NCI-H146 treated with DMSO at 0.1 percent for 48 hours (cell line): ENCODE measurements at regions not wholly inside any gene's neighbourhood (a gene's known extent, or its start where the extent isn't known, plus 50 kb on each side); places are given as distances from the start of the nearest gene placed in this dataset.

ENCODE experiments used
- DNase-seq: peaks from one replicate; lab custom pipeline; 2025; ENCODE audit not compliant: unreplicated experiment; lab: John Stamatoyannopoulos, UW

DNA sequence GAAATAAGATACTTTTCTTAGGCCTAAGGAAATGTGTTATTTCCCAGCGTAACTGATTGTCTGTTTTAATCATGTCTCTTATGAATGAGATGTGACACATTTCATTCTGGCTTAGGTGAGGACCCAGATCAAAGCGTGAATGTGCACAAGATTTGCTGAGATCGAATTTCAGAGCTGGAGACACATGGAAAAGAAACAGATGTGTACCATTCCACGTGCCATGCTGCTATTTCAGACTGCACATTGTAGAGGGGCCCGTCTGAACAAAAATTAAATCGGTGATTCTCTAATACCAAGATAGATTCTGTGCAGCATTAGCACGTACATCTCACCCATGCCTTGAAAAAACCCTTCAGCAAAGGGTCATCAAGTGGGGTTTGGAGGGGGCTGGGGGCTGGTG is 290.4 kb downstream of the AACS start:
- no peak for DNase-seq

DNA sequence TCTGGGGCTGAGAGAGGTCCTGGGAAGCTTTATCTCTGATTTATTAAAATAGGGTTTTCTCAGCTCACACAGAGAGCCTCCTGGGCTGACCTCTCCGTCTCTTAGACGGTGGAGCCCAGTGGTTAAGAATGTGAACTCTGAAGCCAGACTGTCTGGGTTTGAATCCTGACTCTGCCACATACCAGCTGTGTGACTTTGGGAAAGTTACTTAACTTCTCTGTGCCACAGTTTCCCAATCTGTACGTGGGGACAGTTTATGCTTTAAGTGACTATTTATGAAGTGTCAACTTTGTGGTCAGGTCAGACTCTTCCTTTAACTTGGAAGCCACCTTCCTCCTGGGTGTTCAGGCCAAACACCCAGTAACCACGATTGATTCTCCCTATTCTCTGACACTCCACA is 290.9 kb downstream of the AACS start:
- no peak for DNase-seq

DNA sequence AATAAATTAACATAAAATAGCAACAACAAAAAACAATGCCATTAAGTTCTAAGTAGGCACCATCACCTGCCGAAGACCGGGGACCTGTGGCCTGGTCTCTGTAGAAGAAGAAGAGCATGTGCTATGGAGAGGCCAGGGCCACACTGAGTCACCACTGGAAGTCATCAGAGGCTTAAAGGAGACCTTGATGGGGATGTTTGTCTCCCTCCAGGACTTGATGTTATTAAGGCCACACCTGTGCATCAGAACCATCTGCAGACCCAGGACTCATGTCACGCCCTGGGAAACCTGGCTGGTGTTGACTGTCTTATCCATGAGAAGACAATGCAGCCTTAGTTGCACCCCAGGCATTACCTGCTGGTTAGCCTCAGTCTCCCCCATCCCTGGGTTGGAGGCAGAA is 292.3 kb downstream of the AACS start:
- DNase-seq: no peak

DNA sequence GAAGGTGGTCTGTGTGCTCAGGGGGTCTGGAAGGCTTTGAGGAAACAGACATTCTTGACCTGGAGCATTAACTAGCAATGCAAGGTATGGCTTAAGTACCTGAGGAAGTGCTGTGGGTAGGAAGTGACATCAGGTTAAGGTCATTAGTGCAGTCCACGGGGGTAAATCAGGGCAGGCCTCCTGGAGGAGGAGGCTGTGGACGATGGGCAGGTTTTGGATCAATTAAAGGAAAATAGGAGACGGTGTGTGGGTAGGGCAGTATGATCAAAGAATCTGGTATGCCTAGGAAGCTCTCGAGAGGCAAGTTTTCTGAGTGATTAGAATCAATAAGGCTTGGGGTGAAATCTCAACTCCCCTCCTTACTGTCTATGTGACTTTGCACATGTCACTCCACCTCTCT is 295.3 kb downstream of the AACS start:
- DNase-seq: no peak

DNA sequence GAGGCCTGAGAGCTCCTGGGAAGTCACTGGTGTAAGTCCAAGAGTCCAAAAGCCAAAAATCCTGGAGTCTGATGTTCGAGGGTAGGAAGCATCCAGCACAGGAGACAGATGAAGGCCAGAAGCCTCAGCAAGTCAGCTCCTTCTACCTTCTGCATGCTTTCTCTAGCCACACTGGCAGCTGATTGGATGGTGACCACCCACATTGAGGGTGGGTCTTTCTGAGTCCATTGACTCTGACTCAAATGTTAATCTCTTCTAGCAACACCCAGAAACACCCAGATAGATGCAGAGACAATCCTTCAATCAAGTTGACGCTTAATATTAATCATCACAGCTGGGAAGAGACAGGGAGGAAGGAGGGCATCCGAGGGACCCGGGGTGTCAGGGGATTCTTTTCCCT is 305.8 kb downstream of the AACS start:
- DNase-seq: no peak

DNA sequence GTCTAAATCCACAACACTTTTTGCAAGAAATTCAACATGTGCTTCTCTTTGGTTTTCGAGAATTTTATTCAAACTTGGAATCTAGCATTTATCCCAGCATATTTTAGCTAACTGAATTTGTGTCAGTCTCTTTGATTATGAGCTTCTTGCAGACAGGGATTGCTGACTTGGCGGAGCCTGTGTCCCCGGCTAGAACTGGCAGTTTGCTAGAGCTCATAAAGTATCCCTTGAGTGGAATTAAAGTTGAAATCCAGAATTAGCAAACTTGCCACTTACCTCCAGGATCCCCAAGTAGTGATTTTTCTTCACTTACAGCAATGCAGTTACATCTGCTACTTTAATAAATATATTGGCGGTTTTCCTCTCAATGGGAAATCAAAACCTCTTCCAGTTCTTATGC is 306.9 kb downstream of the AACS start:
- no peak for DNase-seq

DNA sequence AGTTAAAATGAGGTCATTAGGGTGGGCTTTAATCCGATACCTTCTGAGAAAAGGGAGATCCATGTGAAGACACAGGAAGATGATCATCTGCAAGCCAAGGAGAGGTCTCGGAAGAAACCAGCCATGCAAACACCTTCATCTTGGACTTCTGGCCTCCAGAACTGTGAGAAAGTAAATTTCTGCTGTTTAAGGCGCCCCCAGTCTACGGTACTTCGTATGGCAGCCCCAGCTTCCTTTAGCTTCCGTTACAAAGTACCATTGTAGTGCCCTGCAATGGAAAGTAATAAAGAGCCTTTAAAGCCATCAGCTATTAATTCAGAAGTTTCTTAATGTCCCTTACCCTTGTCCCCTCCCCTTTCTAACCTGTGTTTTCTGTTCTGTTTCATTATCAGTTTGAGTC is 308.1 kb downstream of the AACS start:
- no peak for DNase-seq

DNA sequence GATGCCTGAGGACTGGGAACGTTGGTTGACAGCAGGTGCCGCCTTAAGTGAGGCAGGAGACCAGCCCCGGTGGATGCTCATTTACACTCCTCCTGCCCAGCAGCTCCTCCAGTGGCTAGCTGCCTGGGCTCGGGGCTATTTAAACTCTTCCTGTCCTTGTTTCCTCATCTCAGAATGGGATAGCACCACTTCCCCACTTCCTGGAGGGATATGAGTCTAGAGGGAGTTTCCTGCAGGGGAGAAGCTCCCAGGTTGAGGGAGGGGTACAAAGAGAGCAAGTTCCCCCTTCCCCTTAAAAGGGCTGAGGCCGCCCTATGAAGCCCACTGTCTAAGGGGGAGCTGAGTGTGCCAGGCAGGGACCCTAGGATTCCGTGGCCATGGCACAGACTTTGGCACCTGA is 311.2 kb downstream of the AACS start:
- no peak for DNase-seq

DNA sequence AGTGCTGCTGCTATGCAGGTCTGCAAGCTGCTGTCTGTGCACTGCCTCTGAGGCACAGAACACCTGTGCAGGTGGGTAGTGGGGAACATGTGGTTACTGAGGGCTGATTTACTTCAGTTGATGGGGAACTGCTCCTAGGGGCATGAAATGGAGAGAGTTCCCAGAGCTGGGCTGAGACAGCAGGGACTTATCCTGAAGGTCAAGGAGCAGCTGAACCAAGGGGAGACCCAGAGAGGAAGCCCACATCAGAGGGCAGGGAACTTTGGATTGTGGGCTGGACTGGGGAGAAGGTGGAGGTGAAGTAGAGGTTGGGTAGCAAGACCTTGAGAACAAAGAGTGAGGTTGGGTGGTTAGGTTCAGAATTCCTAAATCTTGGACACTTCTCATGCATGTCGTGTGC is 311.9 kb downstream of the AACS start:
- no peak for DNase-seq

DNA sequence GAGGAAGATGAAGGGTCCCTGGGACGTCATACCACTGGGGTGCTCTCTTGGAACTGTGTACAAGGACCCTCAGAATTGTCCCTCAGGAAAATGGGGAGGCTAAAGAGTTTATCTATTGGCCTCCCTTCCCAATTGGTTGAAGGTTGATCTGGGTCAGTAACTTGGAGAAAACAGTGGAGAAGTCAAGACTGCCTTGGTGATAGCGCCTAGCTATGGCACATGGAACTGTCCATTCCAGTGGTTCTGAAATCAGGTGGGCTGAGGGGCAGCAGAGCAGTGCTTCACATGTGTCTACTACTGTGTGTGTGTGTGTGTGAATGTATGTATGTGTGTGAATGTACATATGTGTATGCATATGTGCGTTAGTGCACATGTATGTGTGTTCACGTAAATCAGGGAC is 316.1 kb downstream of the AACS start:
- no peak for DNase-seq

DNA sequence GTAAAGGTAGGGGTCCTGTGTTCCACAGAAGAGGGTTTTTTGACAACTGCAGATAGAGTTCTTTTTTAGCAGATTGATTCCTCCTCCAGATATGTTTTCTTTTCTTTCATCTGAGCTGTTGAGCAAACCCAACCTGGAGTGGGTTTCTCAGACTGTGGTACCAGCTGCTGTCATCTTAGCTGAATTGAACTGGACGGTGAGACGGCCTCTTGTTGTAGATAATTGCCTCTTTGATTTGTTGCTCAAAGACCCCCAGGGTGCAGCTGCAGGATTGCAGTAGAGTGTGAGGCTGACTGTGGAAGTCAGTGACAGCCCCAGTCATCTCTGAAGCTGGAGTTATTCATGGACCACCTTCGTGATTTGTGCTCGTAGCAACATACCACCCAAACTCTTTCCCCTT is 317.7 kb downstream of the AACS start:
- DNase-seq: no peak

DNA sequence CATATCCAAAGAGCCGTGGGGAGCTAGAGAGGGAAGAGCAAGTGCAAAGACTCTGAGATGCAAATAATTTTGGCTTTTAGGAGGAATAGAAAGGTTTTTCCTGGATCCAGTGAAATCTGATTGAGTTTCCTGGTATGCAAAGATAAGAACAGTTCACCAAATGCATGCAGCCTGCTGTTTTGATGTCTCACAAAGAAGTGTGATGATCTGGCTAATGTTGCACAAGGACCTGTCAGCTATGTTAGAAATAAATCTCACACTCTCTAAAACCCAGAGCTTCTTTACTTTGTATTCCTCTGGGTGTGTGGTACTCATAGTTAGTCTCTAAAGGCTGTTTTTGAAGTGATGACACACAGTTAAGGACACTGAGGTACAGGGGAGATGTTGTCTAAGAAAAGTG is 321.4 kb downstream of the AACS start:
- DNase-seq: no peak

DNA sequence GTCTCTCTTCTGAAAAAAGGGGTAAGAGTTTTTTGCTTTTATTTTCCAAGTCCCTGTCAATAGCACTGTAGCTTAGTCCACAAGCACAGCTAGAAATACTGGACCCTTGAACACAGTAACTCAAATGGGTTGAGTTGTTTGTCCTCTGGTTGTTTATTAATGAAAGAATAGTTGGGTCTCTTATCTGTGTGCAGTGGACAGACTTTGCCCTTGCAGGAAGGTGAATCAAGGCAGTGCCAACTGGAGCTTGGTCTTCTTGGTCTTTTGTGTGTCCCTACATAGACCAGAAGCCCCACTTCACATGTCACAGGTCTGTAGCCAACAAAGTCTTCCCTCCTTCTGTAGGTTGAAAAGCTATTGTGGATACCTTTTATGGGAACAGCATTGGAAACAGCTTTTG is 322.0 kb downstream of the AACS start:
- no peak for DNase-seq

DNA sequence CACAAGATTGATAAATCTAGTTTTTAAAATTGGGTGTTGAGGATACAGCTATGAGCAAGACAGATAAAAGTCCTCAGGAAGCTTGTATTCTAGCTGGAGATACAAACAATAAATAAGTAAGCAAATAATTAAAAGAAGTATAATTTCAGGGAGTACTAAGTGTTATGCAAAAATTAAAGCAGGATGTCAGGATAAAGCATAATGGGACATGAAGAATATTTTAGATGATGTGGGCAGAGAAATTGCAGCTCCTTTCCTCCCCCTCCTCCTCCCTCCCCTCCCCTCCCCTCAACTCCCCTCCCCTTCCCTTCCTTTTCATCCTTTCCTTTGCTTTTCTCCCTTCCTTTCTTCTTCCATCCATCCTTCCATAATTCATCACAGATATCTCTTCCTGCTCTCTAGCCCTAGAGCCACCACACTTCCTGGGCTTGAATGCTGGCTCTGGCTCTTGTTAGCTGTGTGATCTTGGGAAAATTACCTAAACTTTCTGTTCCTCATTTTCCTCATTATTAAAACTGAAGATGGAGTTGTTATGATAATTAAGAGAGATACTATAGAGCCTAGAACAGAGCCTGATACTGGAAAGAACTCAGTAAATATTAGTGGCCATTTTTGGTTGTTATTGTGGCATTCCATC is 323.9 kb downstream of the AACS start:
- no peak for DNase-seq

DNA sequence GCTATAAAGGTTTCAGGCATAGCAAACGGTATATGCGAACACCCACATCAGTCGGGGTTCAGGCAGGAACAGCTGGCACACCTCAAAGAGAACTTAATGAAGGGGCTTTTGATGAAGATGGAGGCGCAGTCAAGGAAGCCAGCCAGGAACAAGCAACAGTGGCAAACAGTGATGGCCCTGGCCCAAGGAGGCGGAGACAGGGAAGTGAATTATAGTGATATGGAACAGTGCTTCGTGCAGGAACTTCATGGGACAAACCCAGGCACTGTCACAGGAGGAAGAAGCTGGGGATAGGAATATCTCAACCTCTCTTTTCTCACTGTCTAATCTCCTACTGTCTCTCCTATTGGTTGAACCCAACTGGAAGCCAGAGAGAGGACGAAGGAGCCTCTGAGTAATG is 328.3 kb downstream of the AACS start:
- no peak for DNase-seq

DNA sequence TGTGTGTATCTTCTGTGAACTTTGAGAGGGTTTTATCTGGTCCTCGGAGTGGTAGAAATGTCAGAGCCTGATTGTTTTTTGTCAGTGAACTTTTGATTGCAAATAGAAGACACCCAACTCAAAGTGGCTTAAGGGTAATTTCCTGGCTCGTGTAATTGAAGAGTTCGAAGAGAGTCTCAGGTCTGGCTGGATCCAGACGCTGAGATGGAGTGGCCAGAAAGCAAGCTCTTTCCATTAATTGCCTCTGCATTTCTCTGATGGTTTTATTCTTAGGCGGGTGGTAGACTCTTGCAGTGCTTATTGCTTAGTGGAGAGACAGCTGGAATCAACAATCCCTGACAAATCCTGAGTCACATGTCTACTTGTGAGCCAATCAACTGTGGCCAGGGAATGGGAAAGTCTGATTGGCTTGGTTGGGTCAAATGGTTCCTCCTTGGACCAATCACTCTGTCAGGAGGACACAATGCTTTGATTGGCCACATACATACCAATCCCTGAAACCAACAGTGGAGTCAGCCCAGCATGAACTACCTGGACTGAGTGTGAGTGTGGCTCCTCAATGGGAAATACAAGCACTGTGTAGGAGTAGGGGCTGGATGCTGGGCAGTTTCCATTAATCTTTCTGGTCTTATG is 330.5 kb downstream of the AACS start:
- no peak for DNase-seq

DNA sequence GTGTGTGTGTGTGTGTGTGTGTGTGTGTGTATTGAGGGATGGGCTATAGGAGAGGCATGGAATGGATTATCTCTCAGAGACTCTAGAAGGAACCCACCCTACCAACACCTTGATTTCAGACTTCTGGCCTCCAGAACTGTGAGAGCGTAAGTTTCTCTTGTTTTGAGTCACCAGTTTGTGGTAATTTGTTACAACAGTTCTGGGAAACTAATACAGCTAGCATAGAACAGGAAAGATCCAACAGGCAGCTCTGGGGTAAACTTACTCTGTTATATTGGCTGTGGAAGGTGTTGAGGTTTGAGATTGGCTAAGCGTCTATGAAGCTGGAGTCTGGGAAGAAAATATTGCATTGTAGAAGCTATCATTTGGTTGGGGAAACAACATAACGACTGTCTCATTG is 334.3 kb downstream of the AACS start:
- DNase-seq: no peak

DNA sequence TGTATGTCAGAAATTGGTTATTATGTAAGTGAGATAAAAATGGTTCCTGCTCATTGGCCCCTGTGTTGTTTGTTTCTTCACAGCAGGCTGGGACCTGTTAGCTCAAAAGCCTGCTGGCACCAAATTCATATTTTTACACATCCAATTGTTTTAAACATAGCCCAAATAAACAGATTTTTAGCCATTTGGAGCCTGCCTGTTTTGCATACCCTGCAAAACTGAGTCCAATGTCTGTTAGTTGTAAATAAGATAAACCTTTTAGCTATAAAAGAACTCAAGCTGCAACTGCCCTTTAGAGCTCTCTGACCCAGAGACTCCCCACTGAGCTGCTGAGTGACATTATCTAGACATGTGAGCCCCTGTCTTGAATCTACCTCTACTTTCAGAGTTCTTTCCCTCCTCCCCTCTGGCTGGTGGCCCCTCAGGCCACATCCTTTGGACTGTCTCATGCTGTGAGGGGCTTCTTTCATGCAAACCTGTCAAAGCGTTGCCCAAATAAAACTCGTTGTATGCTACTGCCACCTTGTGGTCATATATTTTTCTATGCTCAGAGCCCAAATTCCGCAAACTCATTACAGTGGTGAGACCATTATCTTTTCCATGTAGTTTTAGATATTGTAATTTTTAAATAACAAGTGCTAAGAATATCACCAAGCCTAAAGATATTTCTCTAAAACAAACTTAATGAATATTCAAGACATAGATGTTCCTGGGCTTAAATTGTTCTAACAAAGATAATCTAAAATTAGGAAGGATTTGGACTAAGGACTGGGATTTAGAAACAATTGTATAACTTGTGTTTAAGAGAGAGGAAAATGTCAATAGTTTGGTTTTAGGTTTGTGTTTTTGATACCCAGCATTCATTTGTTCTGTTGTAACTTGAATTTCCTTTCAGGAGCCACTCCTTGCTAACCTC is 337.9 kb downstream of the AACS start:
- DNase-seq: no peak

DNA sequence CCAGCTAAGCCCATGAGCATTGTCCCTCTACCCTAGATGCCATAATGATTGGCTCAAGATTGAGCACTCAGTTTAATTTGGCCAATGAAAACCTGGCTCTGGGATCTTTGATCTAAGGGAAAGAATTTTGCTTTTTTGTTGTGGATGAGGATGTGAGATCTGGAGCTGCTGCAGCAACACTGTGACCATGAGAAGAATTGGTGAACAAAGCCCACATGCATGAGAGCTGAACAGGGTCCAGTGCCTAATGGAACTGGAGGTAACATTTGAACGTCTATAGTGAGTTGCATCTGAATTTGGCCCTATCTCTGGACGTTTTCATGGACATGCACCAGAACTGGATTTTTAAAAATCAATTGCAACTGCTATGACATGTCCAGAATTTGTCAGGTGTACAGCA is 338.6 kb downstream of the AACS start:
- no peak for DNase-seq

DNA sequence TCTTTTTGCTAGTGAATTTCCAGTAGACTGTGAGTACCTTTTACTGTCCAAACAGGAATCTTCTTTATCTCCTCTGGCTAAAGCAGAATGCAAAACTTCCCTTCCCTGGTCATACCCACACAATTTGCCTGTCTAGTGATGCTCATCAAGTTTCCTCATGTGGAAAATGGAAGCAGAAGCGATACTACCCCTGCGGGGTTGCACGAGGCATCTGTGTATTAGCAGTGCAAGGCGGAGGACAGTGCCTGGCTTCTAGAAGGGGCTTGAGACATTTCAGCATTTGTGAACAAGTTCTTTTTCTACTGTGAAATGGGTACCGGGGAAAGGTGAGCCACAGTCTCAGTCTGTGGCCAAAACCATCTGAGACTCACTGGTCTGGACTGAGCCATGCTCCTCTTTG is 340.9 kb downstream of the AACS start:
- no peak for DNase-seq

DNA sequence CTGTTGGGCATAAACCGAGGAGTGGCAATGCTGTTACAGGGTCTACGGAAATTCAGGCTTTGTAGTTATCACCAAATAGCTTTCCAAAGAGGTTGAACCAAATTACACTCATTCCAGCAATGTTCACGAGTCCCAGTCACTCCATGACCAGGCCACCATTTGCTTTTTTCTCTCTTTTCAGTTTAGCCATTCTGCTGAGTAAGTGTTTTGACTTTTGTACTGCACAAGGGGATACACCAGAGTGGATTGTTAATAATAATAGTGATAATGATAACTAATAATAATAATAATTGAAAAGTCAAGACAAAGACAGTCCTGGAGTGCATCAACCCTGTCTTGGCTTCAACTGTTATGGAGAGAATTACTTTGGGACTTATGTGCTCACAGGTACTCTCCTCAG is 343.5 kb downstream of the AACS start:
- DNase-seq: no peak

DNA sequence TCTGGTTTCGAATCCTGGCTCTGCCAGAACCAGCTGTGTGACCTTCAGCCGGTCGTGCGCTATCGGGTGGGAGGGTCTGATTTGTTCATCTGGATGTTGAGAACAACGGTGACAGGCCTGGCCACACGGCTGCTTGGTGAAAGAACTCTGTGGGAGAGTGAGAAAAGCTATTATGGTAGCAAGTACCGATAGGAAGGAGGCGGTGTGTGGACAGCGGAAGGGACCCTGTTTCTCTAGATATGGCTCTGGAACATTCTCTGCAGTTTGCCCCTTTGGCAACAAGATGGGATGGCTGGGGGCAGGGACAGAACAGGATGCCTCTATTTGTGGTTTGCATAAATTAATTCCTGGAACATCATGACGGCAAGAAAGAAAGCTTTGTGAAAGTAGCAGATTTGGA is 347.3 kb downstream of the AACS start:
- no peak for DNase-seq
